Chondrocyte (in vitro differentiated cells): ENCODE measurements at regions not wholly inside any gene's neighbourhood (a gene's known extent, or its start where the extent isn't known, plus 50 kb on each side); places are given as distances from the start of the nearest gene placed in this dataset.

ENCODE experiments used
- DNase-seq: peaks from one replicate; pipeline ENCODE4 v3.0.0; 2021; ENCODE audit warnings: mixed read lengths, low spot score
- H3K27ac Mint-ChIP-seq: one replicate; pipeline ENCODE4 v1.8.0; 2021; ENCODE audit warnings: mild to moderate bottlenecking, moderate library complexity, mixed read lengths; ENCODE audit not compliant: unreplicated experiment
- H3K27me3 Mint-ChIP-seq: 2 replicates; pipeline ENCODE4 v1.8.0; 2021; ENCODE audit warnings: low read depth, mixed read lengths
- H3K36me3 Mint-ChIP-seq: 2 replicates; pipeline ENCODE4 v1.8.0; 2021; ENCODE audit warnings: low read depth, mixed read lengths
- H3K4me1 Mint-ChIP-seq: 2 replicates; pipeline ENCODE4 v1.8.0; 2021; ENCODE audit warnings: low read depth, mild to moderate bottlenecking, mixed read lengths
- H3K4me3 Mint-ChIP-seq: one replicate; pipeline ENCODE4 v1.8.0; 2021; ENCODE audit warnings: mild to moderate bottlenecking, moderate library complexity, mixed read lengths; ENCODE audit not compliant: unreplicated experiment
- H3K9me3 Mint-ChIP-seq: 2 replicates; pipeline ENCODE4 v1.8.0; 2021; ENCODE audit warnings: low read depth, mixed read lengths
- TF ChIP-seq, protein P1 (sequence below): fragments of 200-600 bp; sonication (generic); IDR thresholded peaks from 2 replicates; pipeline ENCODE4 v1.5.0; 2021; ENCODE audit warnings: antibody characterized with exemption, mild to moderate bottlenecking, moderate library complexity

DNA sequence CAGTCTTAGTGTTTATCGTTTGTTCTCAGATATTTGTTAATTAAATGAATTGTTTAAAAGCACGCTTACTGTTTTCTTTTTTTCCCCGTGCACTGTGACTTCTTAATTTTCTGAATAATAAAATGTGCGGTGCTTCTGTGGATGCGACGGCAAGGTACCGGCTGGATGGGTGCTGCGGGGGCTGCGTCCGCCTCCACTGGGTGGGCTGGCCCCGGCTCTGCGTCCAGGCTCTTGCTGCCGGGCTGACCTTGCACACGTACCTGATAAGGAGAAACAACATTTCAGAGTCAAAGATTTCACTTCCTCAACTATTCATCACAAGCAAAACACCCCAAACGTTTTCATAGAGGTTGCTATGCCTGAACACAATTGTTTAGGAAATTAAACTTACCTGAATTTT lies 404.0 kb upstream of the IRX1 start:
- H3K9me3 Mint-ChIP-seq, result no peaks in the 10 kb centered on the region
- no peak overlapping the region for H3K27ac Mint-ChIP-seq
- H3K4me1 Mint-ChIP-seq, result no peaks in the 10 kb centered on the region
- TF ChIP-seq, protein P1, sequence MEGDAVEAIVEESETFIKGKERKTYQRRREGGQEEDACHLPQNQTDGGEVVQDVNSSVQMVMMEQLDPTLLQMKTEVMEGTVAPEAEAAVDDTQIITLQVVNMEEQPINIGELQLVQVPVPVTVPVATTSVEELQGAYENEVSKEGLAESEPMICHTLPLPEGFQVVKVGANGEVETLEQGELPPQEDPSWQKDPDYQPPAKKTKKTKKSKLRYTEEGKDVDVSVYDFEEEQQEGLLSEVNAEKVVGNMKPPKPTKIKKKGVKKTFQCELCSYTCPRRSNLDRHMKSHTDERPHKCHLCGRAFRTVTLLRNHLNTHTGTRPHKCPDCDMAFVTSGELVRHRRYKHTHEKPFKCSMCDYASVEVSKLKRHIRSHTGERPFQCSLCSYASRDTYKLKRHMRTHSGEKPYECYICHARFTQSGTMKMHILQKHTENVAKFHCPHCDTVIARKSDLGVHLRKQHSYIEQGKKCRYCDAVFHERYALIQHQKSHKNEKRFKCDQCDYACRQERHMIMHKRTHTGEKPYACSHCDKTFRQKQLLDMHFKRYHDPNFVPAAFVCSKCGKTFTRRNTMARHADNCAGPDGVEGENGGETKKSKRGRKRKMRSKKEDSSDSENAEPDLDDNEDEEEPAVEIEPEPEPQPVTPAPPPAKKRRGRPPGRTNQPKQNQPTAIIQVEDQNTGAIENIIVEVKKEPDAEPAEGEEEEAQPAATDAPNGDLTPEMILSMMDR, result no peak
- no peaks in the 10 kb centered on the region for H3K36me3 Mint-ChIP-seq
- no peak overlapping the region for H3K4me3 Mint-ChIP-seq
- H3K27me3 Mint-ChIP-seq, result peaks cover 19% of the 10 kb centered on the region
- DNase-seq, result peak; percentile 62

DNA sequence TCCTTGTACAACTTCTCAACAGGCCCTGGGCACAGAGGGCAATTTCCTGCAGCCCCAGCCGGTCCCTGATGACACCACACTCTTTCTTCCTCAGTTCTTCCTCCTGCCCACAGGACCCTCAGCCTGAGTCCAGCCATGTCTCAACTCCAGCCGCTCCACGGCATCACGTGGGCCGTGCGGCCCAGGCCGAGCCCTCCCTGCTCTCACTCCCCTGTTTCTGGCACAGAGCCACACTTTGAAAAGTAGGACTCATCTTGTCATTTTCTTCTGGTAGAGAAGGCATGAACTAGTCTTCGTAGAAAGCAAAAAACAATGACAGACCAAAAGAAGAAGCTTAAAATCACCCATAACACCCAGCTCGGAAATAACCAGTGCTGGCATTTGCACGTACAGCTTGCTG lies 404.7 kb upstream of the IRX1 start:
- H3K4me3 Mint-ChIP-seq, result no peak overlapping the region
- no peaks in the 10 kb centered on the region for H3K4me1 Mint-ChIP-seq
- no peaks in the 10 kb centered on the region for H3K36me3 Mint-ChIP-seq
- TF ChIP-seq, protein P1, result no peak
- no peaks in the 10 kb centered on the region for H3K9me3 Mint-ChIP-seq
- H3K27me3 Mint-ChIP-seq, result peaks cover 16% of the 10 kb centered on the region
- H3K27ac Mint-ChIP-seq, result no peak overlapping the region
- peak; percentile 57 for DNase-seq

DNA sequence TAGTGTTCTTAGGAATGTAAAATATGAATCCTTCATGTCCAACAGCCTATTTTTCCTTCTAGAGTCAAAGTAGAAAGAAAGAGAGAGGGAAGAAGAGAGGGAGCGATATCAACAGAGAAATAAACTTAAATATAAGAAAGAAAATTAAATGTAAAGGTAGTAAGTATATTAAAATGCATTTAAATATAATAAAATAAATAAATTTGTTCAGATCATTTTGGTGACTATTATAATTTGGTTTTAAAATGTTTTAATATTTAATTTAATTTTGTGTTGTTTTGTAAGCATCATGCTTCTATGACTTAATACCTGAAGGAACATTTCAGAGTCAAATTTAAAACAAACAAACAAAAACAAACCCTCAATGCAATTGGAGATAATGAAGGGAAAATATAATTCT lies 405.2 kb upstream of the IRX1 start:
- H3K4me3 Mint-ChIP-seq, result no peak overlapping the region
- TF ChIP-seq, protein P1, result no peak
- H3K27me3 Mint-ChIP-seq, result peaks cover 14% of the 10 kb centered on the region
- H3K9me3 Mint-ChIP-seq, result no peaks in the 10 kb centered on the region
- DNase-seq, result no peak
- H3K4me1 Mint-ChIP-seq, result no peaks in the 10 kb centered on the region
- no peak overlapping the region for H3K27ac Mint-ChIP-seq
- no peaks in the 10 kb centered on the region for H3K36me3 Mint-ChIP-seq

DNA sequence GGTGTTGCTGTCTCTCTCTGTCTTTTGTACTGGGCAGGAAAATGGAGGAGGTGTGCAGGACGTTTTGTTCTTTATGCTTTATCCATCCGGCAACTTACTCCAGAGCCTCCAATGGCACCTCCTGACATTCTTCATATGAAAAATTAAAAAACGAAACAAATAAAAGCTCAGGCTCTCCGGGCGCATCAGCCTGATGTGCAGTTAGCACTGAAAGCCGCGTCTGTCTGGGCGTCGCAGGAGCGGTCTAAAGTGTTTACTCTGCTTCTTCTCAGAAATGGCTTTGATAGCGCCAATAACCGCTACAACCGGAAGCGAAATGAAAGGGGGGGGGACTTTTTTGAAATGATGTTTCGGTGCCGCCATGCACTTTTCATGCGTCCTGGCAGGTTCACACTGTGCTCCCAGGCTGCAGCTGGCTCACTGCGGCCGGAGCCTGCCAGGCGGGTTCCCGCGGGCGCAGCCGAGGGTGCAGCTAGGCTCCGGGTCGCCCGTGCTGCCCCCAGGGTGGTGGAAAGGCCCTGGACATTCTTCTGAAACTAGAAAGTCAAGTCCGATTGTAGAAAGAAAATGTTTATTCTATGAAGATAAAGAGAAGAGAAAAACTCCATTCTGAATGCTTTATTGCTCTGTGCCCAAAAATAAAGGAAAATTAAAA lies 407.7 kb upstream of the IRX1 start:
- Mint-ChIP-seq H3K4me3 (no peak overlapping the region), H3K27me3 (no peaks in the 10 kb centered on the region), H3K27ac (no peak overlapping the region), H3K9me3 (no peaks in the 10 kb centered on the region), H3K4me1 (no peaks in the 10 kb centered on the region), H3K36me3 (no peaks in the 10 kb centered on the region)
- no peak for DNase-seq
- TF ChIP-seq, protein P1, result no peak

DNA sequence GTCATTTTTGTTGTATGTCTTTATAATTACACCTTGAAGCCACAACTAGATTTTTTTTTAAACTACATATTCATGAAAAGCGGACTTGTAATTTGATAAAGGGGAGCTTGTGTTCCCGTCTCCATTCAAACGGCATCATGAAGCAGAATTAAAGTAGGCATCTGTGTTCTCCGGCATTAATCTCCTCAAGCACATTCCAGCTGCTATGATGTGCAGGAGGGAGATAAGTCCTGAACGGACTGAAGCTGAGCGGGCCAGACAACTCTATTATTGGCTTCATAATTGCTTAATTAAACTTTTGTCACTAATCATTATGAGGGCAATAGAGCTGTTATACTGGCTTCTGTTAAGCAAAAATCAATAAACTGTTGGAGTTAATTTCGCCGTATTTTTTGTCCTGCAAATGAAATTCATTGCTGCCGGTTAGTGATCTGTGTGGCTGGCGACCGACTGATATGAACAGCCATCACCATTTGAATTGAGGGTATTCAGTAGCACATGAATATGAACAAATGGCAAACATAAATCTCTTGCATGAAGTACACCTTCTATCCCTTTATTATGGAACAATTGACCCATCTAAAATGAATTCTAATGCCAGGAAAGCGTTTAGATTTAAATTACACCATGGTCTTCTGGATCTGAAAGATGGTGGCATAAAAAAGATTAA lies 408.8 kb upstream of the IRX1 start:
- Mint-ChIP-seq H3K27ac (no peak overlapping the region), H3K36me3 (no peaks in the 10 kb centered on the region), H3K4me1 (no peaks in the 10 kb centered on the region), H3K9me3 (no peaks in the 10 kb centered on the region), H3K27me3 (no peaks in the 10 kb centered on the region), H3K4me3 (no peak overlapping the region)
- DNase-seq, result no peak
- TF ChIP-seq, protein P1, result no peak
